Suprapubic skin (tissue), 4 donors: ENCODE measurements at regions not wholly inside any gene's neighbourhood (a gene's known extent, or its start where the extent isn't known, plus 50 kb on each side); places are given as distances from the start of the nearest gene placed in this dataset.

ENCODE experiments used
- DNase-seq, 2 donors: peaks; one replicate each; pipeline ENCODE4 v3.0.0-alpha.2; 2019; ENCODE audit warnings: low spot score in 2 of 2
- H3K27ac ChIP-seq: fragments of 200-600 bp; sonication (generic); one replicate; pipeline ENCODE4 v1.5.1; 2019
- H3K27me3 ChIP-seq: fragments of 200-600 bp; sonication (generic); one replicate; pipeline ENCODE4 v1.5.1; 2019
- H3K36me3 ChIP-seq: fragments of 200-600 bp; sonication (generic); one replicate; pipeline ENCODE4 v1.5.1; 2019
- H3K4me1 ChIP-seq: fragments of 200-600 bp; sonication (generic); one replicate; pipeline ENCODE4 v1.5.1; 2019
- H3K4me3 ChIP-seq: fragments of 200-600 bp; sonication (generic); one replicate; pipeline ENCODE4 v1.5.1; 2019; ENCODE audit warnings: mild to moderate bottlenecking
- H3K9me3 ChIP-seq: fragments of 200-600 bp; sonication (generic); one replicate; pipeline ENCODE4 v1.5.1; 2019
- CTCF ChIP-seq, 2 donors: fragments of 200-600 bp in 1 of 2; fragments of 450-650 bp in 1 of 2; sonication (generic) in 1 of 2; IDR thresholded peaks; one replicate each; pipeline ENCODE4 v1.5.1; 2016 to 2019; ENCODE audit warnings: antibody characterized with exemption in 2 of 2, mild to moderate bottlenecking in 1 of 2, moderate library complexity in 1 of 2
- EP300 ChIP-seq: sonication (generic); formaldehyde crosslinking; IDR thresholded peaks from one replicate; pipeline ENCODE4 v1.6.1; 2017; ENCODE audit warnings: antibody characterized with exemption
- POLR2A ChIP-seq, 2 donors: fragments of 450-650 bp; IDR thresholded peaks; one replicate each; pipeline ENCODE4 v1.6.1; 2017; ENCODE audit warnings: antibody characterized with exemption in 2 of 2, mild to moderate bottlenecking in 2 of 2, moderate library complexity in 2 of 2
- POLR2AphosphoS5 ChIP-seq, 3 donors: sonication (generic); formaldehyde crosslinking; IDR thresholded peaks; one replicate each; pipeline ENCODE4 v1.6.1; 2017; ENCODE audit warnings: antibody characterized with exemption in 3 of 3
- WGBS: methylation state at CpG from one replicate; pipeline ENCODE4 v1.1.5; 2018; 5-methylcytosine and 5-hydroxymethylcytosine counted together

GRCh38 chrX:1932231-1932630 is 317.4 kb downstream of the ASMT start:
- Histone ChIP-seq H3K36me3 (no peaks in the 10 kb centered on the region), H3K4me3 (no peak overlapping the region), H3K27me3 (no peaks in the 10 kb centered on the region), H3K9me3 (no peaks in the 10 kb centered on the region), H3K4me1 (no peaks in the 10 kb centered on the region), H3K27ac (no peak overlapping the region)
- DNase-seq = no peak
- no peak for TF ChIP-seq POLR2AphosphoS5 (IDR thresholded peaks at IDR 0.05)
- no peak for TF ChIP-seq EP300
- no peak for TF ChIP-seq CTCF (IDR thresholded peaks at IDR 0.05)
- no peak for TF ChIP-seq POLR2A (IDR thresholded peaks at IDR 0.05)
- WGBS = 63% methylated on average over 6 of the region's 6 CpGs

- Histone ChIP-seq H3K36me3 (no peaks in the 10 kb centered on the region), H3K27me3 (no peaks in the 10 kb centered on the region), H3K9me3 (no peaks in the 10 kb centered on the region), H3K4me3 (no peak overlapping the region), H3K4me1 (no peaks in the 10 kb centered on the region), H3K27ac (no peak overlapping the region)
- TF ChIP-seq POLR2AphosphoS5 (IDR thresholded peaks at IDR 0.05) (no peak), CTCF (IDR thresholded peaks at IDR 0.05) (no peak), POLR2A (IDR thresholded peaks at IDR 0.05) (no peak), EP300 (no peak)
- WGBS = 91% methylated on average over 9 of the region's 9 CpGs
- DNase-seq = no peak
These were observed 319.1 kb downstream of the ASMT start for GRCh38 chrX:1933964-1934363.

- no peaks in the 10 kb centered on the region for H3K27me3 ChIP-seq
- no peak overlapping the region for H3K27ac ChIP-seq
- no peaks in the 10 kb centered on the region for H3K4me1 ChIP-seq
- no peak for DNase-seq
- 61% methylated on average over 4 of the region's 4 CpGs for WGBS
- TF ChIP-seq POLR2A (IDR thresholded peaks at IDR 0.05) (no peak), EP300 (no peak), CTCF (IDR thresholded peaks at IDR 0.05) (no peak), POLR2AphosphoS5 (IDR thresholded peaks at IDR 0.05) (no peak)
- H3K4me3 ChIP-seq = no peak overlapping the region
- no peaks in the 10 kb centered on the region for H3K9me3 ChIP-seq
- no peaks in the 10 kb centered on the region for H3K36me3 ChIP-seq
These were observed 320.9 kb downstream of the ASMT start for GRCh38 chrX:1935805-1936204.

- Histone ChIP-seq H3K9me3 (no peaks in the 10 kb centered on the region), H3K36me3 (no peaks in the 10 kb centered on the region), H3K27ac (no peak overlapping the region), H3K27me3 (no peaks in the 10 kb centered on the region), H3K4me1 (no peaks in the 10 kb centered on the region), H3K4me3 (no peak overlapping the region)
- 95% methylated on average over 6 of the region's 6 CpGs for WGBS
- TF ChIP-seq EP300 = no peak
- TF ChIP-seq POLR2A (IDR thresholded peaks at IDR 0.05) = no peak
- no peak for DNase-seq
These were observed 323.3 kb downstream of the ASMT start for GRCh38 chrX:1938190-1938589.

GRCh38 chrX:1941321-1941720 is 326.5 kb downstream of the ASMT start:
- Histone ChIP-seq H3K27me3 (no peaks in the 10 kb centered on the region), H3K4me1 (no peaks in the 10 kb centered on the region), H3K36me3 (no peaks in the 10 kb centered on the region), H3K4me3 (no peak overlapping the region), H3K9me3 (no peaks in the 10 kb centered on the region), H3K27ac (no peak overlapping the region)
- 67% methylated on average over 6 of the region's 6 CpGs for WGBS
- no peak for TF ChIP-seq POLR2A (IDR thresholded peaks at IDR 0.05)
- TF ChIP-seq POLR2AphosphoS5 (IDR thresholded peaks at IDR 0.05) = no peak
- no peak for TF ChIP-seq CTCF (IDR thresholded peaks at IDR 0.05)
- DNase-seq = no peak

GRCh38 chrX:1945879-1946278 is 331.0 kb downstream of the ASMT start:
- Histone ChIP-seq H3K9me3 (no peaks in the 10 kb centered on the region), H3K27me3 (no peaks in the 10 kb centered on the region), H3K4me3 (no peak overlapping the region), H3K27ac (no peak overlapping the region), H3K36me3 (no peaks in the 10 kb centered on the region), H3K4me1 (no peaks in the 10 kb centered on the region)
- WGBS = 95% methylated on average over 10 of the region's 10 CpGs
- TF ChIP-seq POLR2AphosphoS5 (IDR thresholded peaks at IDR 0.05) = no peak
- TF ChIP-seq POLR2A (IDR thresholded peaks at IDR 0.05) = no peak
- TF ChIP-seq EP300 = no peak
- no peak for TF ChIP-seq CTCF (IDR thresholded peaks at IDR 0.05)
- DNase-seq = no peak
